Activated CD4-positive, alpha-beta memory T cell treated with anti-CD3 and anti-CD28 coated beads for 36 hours (primary cell): ENCODE measurements at regions not wholly inside any gene's neighbourhood (a gene's known extent, or its start where the extent isn't known, plus 50 kb on each side); places are given as distances from the start of the nearest gene placed in this dataset.

Source experiments
- CTCF ChIA-PET: fragments of 350-600 bp; sonication (Branson Sonifier 250); formaldehyde crosslinking; loops from one replicate; lab custom pipeline; 2021; ENCODE audit warnings: antibody characterized with exemption, inconsistent platforms; lab: Charles Lee
- POLR2A ChIA-PET: fragments of 350-600 bp; sonication (Branson Sonifier 250); formaldehyde crosslinking; loops from one replicate; lab custom pipeline; 2021; ENCODE audit warnings: antibody characterized with exemption; lab: Charles Lee
- DNase-seq: peaks from one replicate; pipeline ENCODE4 v3.0.0-alpha.2; 2020
- H3K27ac Mint-ChIP-seq: one replicate; pipeline ENCODE4 v1.8.0; 2021; ENCODE audit warnings: mixed read lengths
- H3K27me3 Mint-ChIP-seq: one replicate; pipeline ENCODE4 v1.8.0; 2021; ENCODE audit warnings: mixed read lengths
- H3K36me3 Mint-ChIP-seq: one replicate; pipeline ENCODE4 v1.8.0; 2021; ENCODE audit warnings: mixed read lengths
- H3K4me1 Mint-ChIP-seq: one replicate; pipeline ENCODE4 v1.8.0; 2021; ENCODE audit warnings: low read depth, mixed read lengths
- H3K4me3 Mint-ChIP-seq: one replicate; pipeline ENCODE4 v1.8.0; 2021; ENCODE audit warnings: mild to moderate bottlenecking, mixed read lengths
- H3K9me3 Mint-ChIP-seq: one replicate; pipeline ENCODE4 v1.8.0; 2021; ENCODE audit warnings: mixed read lengths
- intact Hi-C: fragments of 100-400 bp; cut with micrococcal nuclease; formaldehyde crosslinking; loops from one replicate; pipeline ENCODE4 v1.15.1; 2023

DNA sequence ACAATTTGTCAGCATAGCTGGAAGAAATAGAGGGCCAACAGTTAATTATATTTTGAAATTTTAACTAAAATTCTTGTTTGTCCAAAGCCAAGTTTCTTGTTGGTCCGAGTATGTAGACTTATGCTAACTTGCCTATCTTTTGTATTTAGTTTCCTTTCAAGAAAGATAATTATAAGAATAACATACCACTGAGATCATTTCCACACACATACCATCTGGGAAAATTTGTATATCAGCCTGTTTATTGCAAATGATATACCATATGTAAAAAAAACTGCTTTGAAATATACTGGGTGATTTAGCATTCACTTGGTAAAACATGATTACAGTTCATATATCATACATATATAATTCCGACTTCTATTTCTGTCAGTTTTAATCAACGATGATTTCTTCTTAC, 84.7 kb upstream of the ANKRD50 start:
- POLR2A ChIA-PET: no interaction called here
- Mint-ChIP-seq H3K27me3 (no peaks in the 10 kb centered on the region), H3K27ac (no peak overlapping the region), H3K9me3 (peaks cover 3% of the 10 kb centered on the region), H3K4me3 (no peak overlapping the region), H3K4me1 (no peaks in the 10 kb centered on the region), H3K36me3 (no peaks in the 10 kb centered on the region)
- DNase-seq: no peak
- CTCF ChIA-PET: no interaction called here
- intact Hi-C loops: no loop called here

DNA sequence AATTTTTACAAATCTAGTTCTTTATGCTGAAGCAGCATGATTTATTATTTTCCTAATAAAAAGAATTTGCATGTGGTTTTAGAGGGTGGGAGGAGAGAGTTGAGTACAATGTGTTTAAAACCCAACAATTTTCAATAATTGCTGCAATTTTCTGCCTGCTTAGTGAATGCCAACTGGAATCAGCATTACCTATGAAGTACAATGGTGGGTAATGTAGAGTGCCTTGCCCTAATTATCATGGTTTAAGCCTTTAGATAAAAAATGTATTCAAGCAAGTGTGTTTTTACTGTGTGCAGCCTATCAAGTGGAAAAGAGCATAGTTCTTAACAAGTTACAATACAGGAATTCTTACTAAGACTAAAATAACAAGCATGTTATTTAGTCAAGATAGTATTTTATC, 77.9 kb upstream of the ANKRD50 start:
- Mint-ChIP-seq H3K36me3 (no peaks in the 10 kb centered on the region), H3K9me3 (no peaks in the 10 kb centered on the region), H3K4me3 (no peak overlapping the region), H3K27me3 (no peaks in the 10 kb centered on the region), H3K4me1 (no peaks in the 10 kb centered on the region), H3K27ac (no peak overlapping the region)
- no peak for DNase-seq
- CTCF ChIA-PET: no interaction called here
- POLR2A ChIA-PET: no interaction called here
- intact Hi-C loops: no loop called here

DNA sequence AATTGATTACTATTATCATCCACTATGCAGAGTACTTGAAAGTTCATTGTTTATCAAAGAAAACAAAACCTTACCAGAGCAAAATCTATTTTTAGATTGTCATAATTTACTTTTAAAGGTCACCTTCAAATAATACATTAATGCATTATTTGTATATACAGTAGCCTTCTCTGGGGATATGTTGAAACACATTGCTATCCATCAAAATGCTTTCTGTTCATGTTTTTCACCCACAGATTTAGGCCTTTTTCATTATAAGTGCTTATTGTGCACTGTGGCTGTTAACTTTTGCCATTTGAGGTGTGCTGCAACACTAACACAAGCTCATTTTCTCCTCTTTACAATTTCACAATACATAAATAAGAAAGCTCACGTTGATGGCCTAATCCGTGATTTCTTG, 74.1 kb upstream of the ANKRD50 start:
- CTCF ChIA-PET: no interaction called here
- intact Hi-C loops: no loop called here

DNA sequence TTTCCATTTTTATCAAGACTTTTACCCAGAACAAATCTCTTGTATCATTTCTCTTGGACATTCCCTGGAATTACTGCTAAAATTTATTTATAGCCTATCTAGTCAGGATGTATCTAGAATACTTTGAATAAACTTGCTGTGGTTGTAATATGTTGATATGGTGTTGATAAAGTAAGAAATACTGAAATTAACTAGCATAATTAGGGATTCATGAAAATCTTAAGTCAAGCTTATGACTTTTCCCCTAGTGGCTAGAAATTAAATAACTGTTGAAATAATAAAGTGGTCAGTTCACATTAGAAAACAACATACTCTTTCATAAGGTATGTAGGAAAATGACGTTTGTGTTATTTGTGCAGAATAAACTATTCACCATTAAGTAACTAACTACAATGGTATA, 73.1 kb upstream of the ANKRD50 start:
- intact Hi-C loops: no loop called here
- POLR2A ChIA-PET: no interaction called here
- CTCF ChIA-PET: no interaction called here

More for the DNA sequence above, 74.1 kb upstream of the ANKRD50 start:
- POLR2A ChIA-PET: no interaction called here
- DNase-seq: no peak
- Mint-ChIP-seq H3K36me3 (no peaks in the 10 kb centered on the region), H3K4me3 (no peak overlapping the region), H3K27me3 (no peaks in the 10 kb centered on the region), H3K9me3 (no peaks in the 10 kb centered on the region), H3K4me1 (no peaks in the 10 kb centered on the region), H3K27ac (no peak overlapping the region)

DNA sequence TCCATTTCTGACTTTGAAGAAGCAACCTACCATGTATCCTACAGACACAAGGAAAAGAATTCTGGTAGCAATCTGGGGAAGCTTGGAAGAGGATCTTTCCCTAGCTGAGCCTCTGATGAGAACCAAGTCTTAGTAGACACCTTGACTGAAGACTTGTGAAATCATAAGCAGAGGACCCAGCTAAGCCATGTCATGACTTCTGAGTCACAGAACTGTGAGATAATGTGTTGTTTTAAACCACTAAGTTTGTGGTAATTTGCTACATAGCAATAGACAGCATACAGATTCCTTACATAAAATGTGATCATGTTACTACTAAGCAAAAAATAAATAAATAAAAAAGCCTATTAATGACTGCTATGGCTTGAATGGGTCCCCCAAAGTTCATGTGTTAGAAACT, 71.3 kb upstream of the ANKRD50 start:
- ChIA-PET POLR2A (no interaction called here), CTCF (no interaction called here)
- H3K27ac Mint-ChIP-seq: no peak overlapping the region
- no peak overlapping the region for H3K4me3 Mint-ChIP-seq
- no peaks in the 10 kb centered on the region for H3K27me3 Mint-ChIP-seq
- no peaks in the 10 kb centered on the region for H3K36me3 Mint-ChIP-seq
- no peaks in the 10 kb centered on the region for H3K4me1 Mint-ChIP-seq
- DNase-seq: no peak
- no peaks in the 10 kb centered on the region for H3K9me3 Mint-ChIP-seq
- intact Hi-C loops: no loop called here

More for the DNA sequence above, 73.1 kb upstream of the ANKRD50 start:
- Mint-ChIP-seq H3K4me3 (no peak overlapping the region), H3K36me3 (no peaks in the 10 kb centered on the region), H3K27me3 (no peaks in the 10 kb centered on the region), H3K4me1 (no peaks in the 10 kb centered on the region), H3K27ac (no peak overlapping the region), H3K9me3 (no peaks in the 10 kb centered on the region)
- no peak for DNase-seq

DNA sequence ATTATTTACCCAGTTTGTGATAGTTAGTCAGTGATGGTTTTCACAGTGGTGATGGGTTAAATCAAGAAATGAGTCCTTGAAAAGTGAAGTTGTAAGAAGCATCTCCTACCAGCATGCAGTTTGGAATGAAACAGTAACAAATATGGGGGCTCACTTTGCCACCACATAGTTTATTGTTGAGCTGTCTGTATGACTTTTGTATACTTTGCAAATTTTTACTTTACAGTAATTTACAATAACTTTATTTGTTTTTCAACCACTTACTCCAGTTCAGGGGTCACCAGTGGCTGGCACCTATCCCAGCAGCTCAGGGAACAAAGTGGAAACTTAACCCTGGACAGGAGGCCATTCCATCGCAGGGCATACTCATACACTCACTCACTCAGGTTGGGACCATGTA, 64.5 kb upstream of the ANKRD50 start:
- no peak overlapping the region for H3K27ac Mint-ChIP-seq
- H3K27me3 Mint-ChIP-seq: no peaks in the 10 kb centered on the region
- no peak for DNase-seq
- no peaks in the 10 kb centered on the region for H3K9me3 Mint-ChIP-seq
- ChIA-PET POLR2A (no interaction called here), CTCF (no interaction called here)
- H3K4me1 Mint-ChIP-seq: no peaks in the 10 kb centered on the region
- no peak overlapping the region for H3K4me3 Mint-ChIP-seq
- intact Hi-C loops: no loop called here
- H3K36me3 Mint-ChIP-seq: no peaks in the 10 kb centered on the region

DNA sequence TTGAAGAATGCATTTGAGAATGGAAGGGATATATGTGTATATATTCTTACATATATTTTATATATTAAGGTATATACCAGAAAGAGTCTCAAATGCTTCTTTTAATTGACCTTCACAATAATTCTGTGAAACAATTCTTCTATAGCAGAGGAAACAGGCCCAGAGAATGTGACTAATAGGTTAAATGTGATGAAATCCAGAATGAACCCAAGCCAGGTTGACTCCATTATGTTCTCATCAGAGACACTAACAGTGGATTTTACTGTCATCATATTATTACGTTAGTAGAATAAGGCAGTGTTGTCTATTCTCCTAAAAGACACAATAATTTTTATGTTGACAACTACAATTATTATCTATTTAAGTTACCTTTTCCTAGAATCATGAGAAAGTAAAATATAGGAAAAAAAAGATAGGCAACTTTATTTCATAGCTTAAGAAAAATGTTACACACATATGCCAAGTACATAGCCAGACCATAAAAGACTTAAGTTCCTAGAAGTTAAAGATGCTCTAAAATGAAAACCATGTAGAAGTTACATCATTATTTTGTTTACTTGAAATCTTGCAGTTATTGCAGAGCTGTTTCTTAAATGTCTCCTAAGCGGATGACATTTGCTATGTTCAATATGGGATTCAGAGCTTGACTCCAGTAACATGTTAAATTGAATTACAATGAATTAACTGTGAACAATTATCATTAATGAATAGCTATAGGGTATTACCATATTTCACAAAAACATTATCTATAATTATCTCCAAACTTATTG, 56.2 kb upstream of the ANKRD50 start:
- Mint-ChIP-seq H3K4me3 (no peak overlapping the region), H3K36me3 (no peaks in the 10 kb centered on the region), H3K27ac (no peak overlapping the region), H3K4me1 (no peaks in the 10 kb centered on the region), H3K27me3 (no peaks in the 10 kb centered on the region), H3K9me3 (peaks cover 5% of the 10 kb centered on the region)
- DNase-seq: no peak
- intact Hi-C loops: no loop called here
- ChIA-PET CTCF (no interaction called here), POLR2A (no interaction called here)

DNA sequence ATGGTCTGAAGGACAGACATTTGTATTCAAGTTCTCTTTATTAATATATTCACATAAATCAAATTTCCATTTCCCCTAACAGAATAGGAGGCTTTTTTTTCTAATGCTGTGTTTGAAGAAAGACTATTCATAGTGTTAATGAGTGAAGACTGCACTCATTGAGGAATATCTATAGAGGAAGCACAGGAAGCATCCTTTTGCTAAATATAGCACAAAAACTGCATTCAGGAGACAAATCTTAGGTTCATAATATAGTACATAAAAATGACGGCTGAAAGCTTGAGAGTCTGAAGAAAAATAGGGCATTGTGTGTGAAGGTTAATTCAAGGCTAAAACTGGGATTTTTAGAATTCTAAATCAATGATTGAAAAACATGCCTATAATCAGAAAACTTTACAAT, 50.4 kb upstream of the ANKRD50 start:
- no peaks in the 10 kb centered on the region for H3K36me3 Mint-ChIP-seq
- ChIA-PET POLR2A (no interaction called here), CTCF (no interaction called here)
- peaks cover 5% of the 10 kb centered on the region for H3K9me3 Mint-ChIP-seq
- no peak overlapping the region for H3K27ac Mint-ChIP-seq
- H3K27me3 Mint-ChIP-seq: no peaks in the 10 kb centered on the region
- H3K4me3 Mint-ChIP-seq: no peak overlapping the region
- no peak for DNase-seq
- H3K4me1 Mint-ChIP-seq: no peaks in the 10 kb centered on the region
- intact Hi-C loops: no loop called here
